Neural progenitor cell (in vitro differentiated cells): ENCODE measurements at regions not wholly inside any gene's neighbourhood (a gene's known extent, or its start where the extent isn't known, plus 50 kb on each side); places are given as distances from the start of the nearest gene placed in this dataset.

Experiments used
- CTCF ChIP-seq: fragments of 200-600 bp; sonication (generic); IDR thresholded peaks from 2 replicates; pipeline ENCODE4 v1.5.1; 2017; ENCODE audit warnings: antibody characterized with exemption, mild to moderate bottlenecking
- EZH2 ChIP-seq: fragments of 200-600 bp; sonication (generic); IDR thresholded peaks from 2 replicates; pipeline ENCODE4 v1.6.1; 2017; ENCODE audit warnings: antibody characterized with exemption, mild to moderate bottlenecking, moderate library complexity
- EZH2phosphoT487 ChIP-seq: fragments of 200-600 bp; sonication (generic); IDR thresholded peaks from 2 replicates; pipeline ENCODE4 v1.6.1; 2017; ENCODE audit warnings: antibody characterized with exemption

DNA sequence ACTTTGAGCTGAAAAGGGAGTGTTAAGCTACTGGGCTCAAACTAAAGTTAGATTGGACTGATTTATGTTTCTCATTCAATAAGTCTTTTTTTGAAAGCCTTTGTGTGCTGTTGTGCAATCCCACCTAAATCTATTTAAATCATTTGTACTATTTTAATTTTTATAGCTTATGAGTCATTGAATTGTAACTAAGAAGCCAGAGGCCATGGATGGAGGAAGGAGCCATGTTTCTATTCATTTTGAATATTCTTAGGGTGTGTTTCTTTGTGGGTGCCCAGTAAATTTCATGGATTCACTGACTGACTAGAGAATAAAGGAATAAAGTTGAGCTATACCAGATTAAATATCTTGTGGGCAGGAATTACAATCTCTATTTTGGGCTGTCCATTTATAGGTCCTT lies 238.5 kb downstream of the KIF4B start:
- TF ChIP-seq CTCF (no peak), EZH2 (no peak), EZH2phosphoT487 (no peak)
